ENCODE measurements at regions not wholly inside any gene's neighbourhood (a gene's known extent, or its start where the extent isn't known, plus 50 kb on each side); places are given as distances from the start of the nearest gene placed in this dataset.

- no peak overlapping the region for H3K27ac Mint-ChIP-seq
- TF ChIP-seq CTCF (IDR thresholded peaks at IDR 0.05; ENCODE audit: unreplicated experiment), result no peak
- H3K27me3 Mint-ChIP-seq (ENCODE audit: low read depth), result no peaks in the 10 kb centered on the region
These were observed 308.4 kb upstream of the KLF6 start for GRCh38 chr10:4093438-4093837.

GRCh38 chr10:4088354-4089066 is 303.5 kb upstream of the KLF6 start:
- H3K4me1 Mint-ChIP-seq, result peaks cover 20% of the 10 kb centered on the region
- H3K27ac Mint-ChIP-seq, result no peak overlapping the region
- DNase-seq (ENCODE audit: low spot score in 2 of 2, unreplicated experiment in 2 of 2), result no peak
- TF ChIP-seq CTCF (IDR thresholded peaks at IDR 0.05; ENCODE audit: unreplicated experiment), result no peak
- no peaks in the 10 kb centered on the region for H3K27me3 Mint-ChIP-seq (ENCODE audit: low read depth)
- no peaks in the 10 kb centered on the region for H3K36me3 Mint-ChIP-seq
- H3K4me3 Mint-ChIP-seq, result no peak overlapping the region
- peaks cover 3% of the 10 kb centered on the region for H3K9me3 Mint-ChIP-seq

More at GRCh38 chr10:4093438-4093837, 308.4 kb upstream of the KLF6 start:
- Mint-ChIP-seq H3K9me3 (no peaks in the 10 kb centered on the region), H3K4me3 (no peak overlapping the region), H3K4me1 (no peaks in the 10 kb centered on the region), H3K36me3 (no peaks in the 10 kb centered on the region)
- no peak for DNase-seq (ENCODE audit: low spot score in 2 of 2, unreplicated experiment in 2 of 2)

GRCh38 chr10:4086131-4086898 is 301.3 kb upstream of the KLF6 start:
- peak overlapping the region; percentile 57 for H3K27ac Mint-ChIP-seq
- no peak for TF ChIP-seq CTCF (IDR thresholded peaks at IDR 0.05; ENCODE audit: unreplicated experiment)
- DNase-seq (ENCODE audit: low spot score in 2 of 2, unreplicated experiment in 2 of 2), result no peak
- no peaks in the 10 kb centered on the region for H3K27me3 Mint-ChIP-seq (ENCODE audit: low read depth)
- H3K4me1 Mint-ChIP-seq, result peaks cover 38% of the 10 kb centered on the region
- no peak overlapping the region for H3K4me3 Mint-ChIP-seq
- peaks cover 3% of the 10 kb centered on the region for H3K9me3 Mint-ChIP-seq
- H3K36me3 Mint-ChIP-seq, result no peaks in the 10 kb centered on the region

- Mint-ChIP-seq H3K4me3 (no peak overlapping the region), H3K9me3 (peaks cover 3% of the 10 kb centered on the region), H3K4me1 (peaks cover 39% of the 10 kb centered on the region), H3K27me3 (ENCODE audit: low read depth) (no peaks in the 10 kb centered on the region), H3K36me3 (no peaks in the 10 kb centered on the region), H3K27ac (peak overlapping the region; percentile 88)
- no peak for DNase-seq (ENCODE audit: low spot score in 2 of 2, unreplicated experiment in 2 of 2)
- no peak for TF ChIP-seq CTCF (IDR thresholded peaks at IDR 0.05; ENCODE audit: unreplicated experiment)
These were observed 298.5 kb upstream of the KLF6 start for GRCh38 chr10:4083509-4084003.

- peaks cover 1% of the 10 kb centered on the region for H3K9me3 Mint-ChIP-seq
- H3K27me3 Mint-ChIP-seq (ENCODE audit: low read depth), result no peaks in the 10 kb centered on the region
- H3K4me1 Mint-ChIP-seq, result peaks cover 39% of the 10 kb centered on the region
- TF ChIP-seq CTCF (IDR thresholded peaks at IDR 0.05; ENCODE audit: unreplicated experiment), result no peak
- H3K27ac Mint-ChIP-seq, result peak overlapping the region; percentile 74
- H3K36me3 Mint-ChIP-seq, result no peaks in the 10 kb centered on the region
- no peak overlapping the region for H3K4me3 Mint-ChIP-seq
- no peak for DNase-seq (ENCODE audit: low spot score in 2 of 2, unreplicated experiment in 2 of 2)
These were observed 297.9 kb upstream of the KLF6 start for GRCh38 chr10:4082861-4083260.
